GM12864 (cell line): ENCODE measurements at regions not wholly inside any gene's neighbourhood (a gene's known extent, or its start where the extent isn't known, plus 50 kb on each side); places are given as distances from the start of the nearest gene placed in this dataset.

ENCODE experiments used
- DNase-seq: peaks from one replicate; pipeline ENCODE4 v3.0.0-alpha.2; 2011; ENCODE audit warnings: low read depth
- H3K4me3 ChIP-seq: 2 replicates; pipeline ENCODE4 v1.5.1; 2011; ENCODE audit warnings: mild to moderate bottlenecking, low read depth, low read length, control low read depth
- CTCF ChIP-seq: IDR thresholded peaks from 2 replicates; pipeline ENCODE4 v1.5.1; 2011; ENCODE audit warnings: low read depth, mild to moderate bottlenecking, moderate library complexity, low read length, control low read depth, inconsistent platforms; ENCODE audit errors: missing control alignments

- H3K4me3 ChIP-seq = no peak overlapping the region
- no peak for TF ChIP-seq CTCF
- no peak for DNase-seq
Observed at GRCh38 chr15:95684693-95685115, 645.8 kb upstream of the NR2F2 start.

- no peak for TF ChIP-seq CTCF
- no peak for DNase-seq
- H3K4me3 ChIP-seq = no peak overlapping the region
Observed at GRCh38 chr15:95687061-95687460, 643.4 kb upstream of the NR2F2 start.

- no peak for TF ChIP-seq CTCF
- no peak for DNase-seq
Observed at GRCh38 chr15:95687686-95688085, 642.8 kb upstream of the NR2F2 start.

DNA sequence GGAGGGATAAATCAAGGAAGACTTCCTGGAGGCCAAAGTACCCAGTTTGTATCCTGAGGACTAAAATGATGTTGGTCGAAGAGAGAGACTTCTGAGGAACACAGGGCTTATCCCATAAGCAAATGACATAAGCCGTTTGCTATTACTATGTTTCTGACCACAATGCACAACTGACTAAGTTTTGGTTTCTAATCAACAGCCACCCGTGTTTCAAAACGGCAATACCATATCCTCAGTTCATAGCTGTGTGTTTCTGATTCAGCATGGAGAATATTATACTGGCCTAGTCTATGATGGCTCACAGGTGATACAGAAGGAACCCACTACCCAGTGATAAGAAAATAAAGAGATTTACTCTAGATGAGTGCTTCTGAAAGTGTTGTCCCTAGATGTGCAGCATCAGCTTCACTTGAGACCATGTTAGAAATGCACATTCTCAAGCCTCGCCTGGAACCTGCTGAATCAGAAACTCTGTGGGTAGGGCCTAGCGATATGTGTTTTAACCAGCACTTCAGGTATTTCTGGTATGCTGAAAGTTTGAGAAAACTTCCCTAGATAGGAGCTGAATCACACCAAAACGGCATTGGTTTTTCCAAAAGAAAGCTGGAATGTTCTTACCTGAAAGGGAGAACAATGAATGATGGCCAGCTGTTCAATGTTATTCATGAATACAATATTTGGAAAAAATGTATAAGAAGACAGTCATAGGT is 639.7 kb upstream of the NR2F2 start:
- no peak for DNase-seq
- no peak overlapping the region for H3K4me3 ChIP-seq
- no peak for TF ChIP-seq CTCF

More at GRCh38 chr15:95687686-95688085, 642.8 kb upstream of the NR2F2 start:
- H3K4me3 ChIP-seq = no peak overlapping the region

DNA sequence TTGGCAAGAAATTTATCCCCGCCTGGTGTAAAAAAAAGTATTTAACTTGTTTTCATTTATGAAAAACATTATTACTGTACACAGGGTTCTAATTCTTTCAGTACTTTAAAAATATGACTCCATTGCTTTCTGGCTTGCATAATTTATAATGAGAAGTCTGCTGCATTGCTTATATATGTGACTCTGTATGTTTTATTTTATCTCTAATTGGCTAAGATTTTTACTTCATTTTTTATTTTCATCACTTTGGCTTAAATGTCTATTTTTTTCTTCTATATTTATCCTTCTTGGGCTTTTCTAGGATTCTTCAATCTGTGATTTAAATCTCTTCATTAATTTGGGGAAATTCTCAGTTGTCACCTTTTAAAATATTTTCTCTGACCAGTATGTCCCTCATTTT is 636.6 kb upstream of the NR2F2 start:
- no peak for TF ChIP-seq CTCF
- no peak for DNase-seq
- H3K4me3 ChIP-seq = no peak overlapping the region

GRCh38 chr15:95698230-95698629 is 632.3 kb upstream of the NR2F2 start:
- TF ChIP-seq CTCF = no peak
- DNase-seq = no peak
- H3K4me3 ChIP-seq = no peak overlapping the region

DNA sequence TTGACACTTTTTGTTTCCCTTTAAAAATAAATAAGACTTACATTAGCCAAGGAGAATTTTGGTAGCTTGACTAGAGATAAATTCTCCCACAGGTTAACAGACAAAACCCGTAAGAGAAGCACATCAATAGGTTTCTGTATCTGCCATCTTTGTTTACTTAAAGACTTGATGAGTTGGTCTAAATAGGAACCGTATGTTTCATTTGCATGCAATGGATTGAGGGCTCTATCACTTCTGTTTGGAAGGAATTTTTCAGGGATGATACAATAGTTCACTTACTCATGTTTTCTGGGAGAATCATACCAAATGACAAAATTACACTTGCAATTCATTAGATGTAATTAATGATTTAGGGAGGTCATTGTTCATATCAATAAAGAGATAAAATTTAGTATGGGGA is 631.5 kb upstream of the NR2F2 start:
- H3K4me3 ChIP-seq = no peak overlapping the region
- DNase-seq = no peak
- no peak for TF ChIP-seq CTCF
